ENCODE measurements at regions not wholly inside any gene's neighbourhood (a gene's known extent, or its start where the extent isn't known, plus 50 kb on each side); places are given as distances from the start of the nearest gene placed in this dataset.

DNA sequence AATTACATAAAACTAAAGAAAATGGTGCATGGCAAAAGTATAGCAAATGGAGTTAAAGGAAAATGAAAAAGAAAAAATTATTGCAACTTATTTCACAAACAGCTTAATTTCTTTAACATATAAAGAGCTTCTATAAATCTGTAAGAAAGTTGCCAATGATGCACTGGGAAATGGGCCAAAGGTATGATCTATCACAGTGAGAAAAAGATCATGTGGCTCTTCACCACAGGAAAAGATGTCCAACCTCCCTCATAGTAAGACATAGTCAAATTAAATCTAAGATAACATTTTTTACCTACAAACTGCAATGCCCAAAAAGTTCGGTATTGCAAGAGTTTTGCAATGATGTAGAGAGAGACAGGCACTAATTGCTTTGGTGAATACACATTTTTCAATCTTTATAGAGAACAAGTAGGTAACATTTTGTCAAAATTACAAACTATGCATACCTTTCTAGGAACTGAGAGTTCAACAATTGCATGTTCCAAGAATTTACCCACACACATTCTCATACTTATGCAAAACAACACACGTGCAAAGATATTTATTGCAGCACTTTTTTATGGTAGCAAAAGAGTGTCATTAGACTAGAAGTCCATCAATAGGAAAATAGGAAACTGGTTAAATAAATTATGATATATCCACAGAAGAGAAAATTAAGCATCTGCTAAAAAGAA is 372.6 kb downstream of the QKI start:
- TF ChIP-seq, protein P1, sequence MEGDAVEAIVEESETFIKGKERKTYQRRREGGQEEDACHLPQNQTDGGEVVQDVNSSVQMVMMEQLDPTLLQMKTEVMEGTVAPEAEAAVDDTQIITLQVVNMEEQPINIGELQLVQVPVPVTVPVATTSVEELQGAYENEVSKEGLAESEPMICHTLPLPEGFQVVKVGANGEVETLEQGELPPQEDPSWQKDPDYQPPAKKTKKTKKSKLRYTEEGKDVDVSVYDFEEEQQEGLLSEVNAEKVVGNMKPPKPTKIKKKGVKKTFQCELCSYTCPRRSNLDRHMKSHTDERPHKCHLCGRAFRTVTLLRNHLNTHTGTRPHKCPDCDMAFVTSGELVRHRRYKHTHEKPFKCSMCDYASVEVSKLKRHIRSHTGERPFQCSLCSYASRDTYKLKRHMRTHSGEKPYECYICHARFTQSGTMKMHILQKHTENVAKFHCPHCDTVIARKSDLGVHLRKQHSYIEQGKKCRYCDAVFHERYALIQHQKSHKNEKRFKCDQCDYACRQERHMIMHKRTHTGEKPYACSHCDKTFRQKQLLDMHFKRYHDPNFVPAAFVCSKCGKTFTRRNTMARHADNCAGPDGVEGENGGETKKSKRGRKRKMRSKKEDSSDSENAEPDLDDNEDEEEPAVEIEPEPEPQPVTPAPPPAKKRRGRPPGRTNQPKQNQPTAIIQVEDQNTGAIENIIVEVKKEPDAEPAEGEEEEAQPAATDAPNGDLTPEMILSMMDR (IDR thresholded peaks at IDR 0.05) = no peak
- TF ChIP-seq POLR2A (IDR thresholded peaks at IDR 0.05) (no peak), POLR2AphosphoS5 (IDR thresholded peaks at IDR 0.05) (no peak)
